Superior temporal gyrus (tissue), 1 donor: ENCODE measurements at regions not wholly inside any gene's neighbourhood (a gene's known extent, or its start where the extent isn't known, plus 50 kb on each side); places are given as distances from the start of the nearest gene placed in this dataset.
"Not testable (repeated sequence)": the region's sequence is repeated elsewhere in the genome, so short reads cannot be mapped to it uniquely, and the experiment has no call there.

Experiments used
- DNase-seq: peaks from one replicate; pipeline ENCODE4 v3.0.0-alpha.2; 2016; ENCODE audit errors: extremely low spot score

DNA sequence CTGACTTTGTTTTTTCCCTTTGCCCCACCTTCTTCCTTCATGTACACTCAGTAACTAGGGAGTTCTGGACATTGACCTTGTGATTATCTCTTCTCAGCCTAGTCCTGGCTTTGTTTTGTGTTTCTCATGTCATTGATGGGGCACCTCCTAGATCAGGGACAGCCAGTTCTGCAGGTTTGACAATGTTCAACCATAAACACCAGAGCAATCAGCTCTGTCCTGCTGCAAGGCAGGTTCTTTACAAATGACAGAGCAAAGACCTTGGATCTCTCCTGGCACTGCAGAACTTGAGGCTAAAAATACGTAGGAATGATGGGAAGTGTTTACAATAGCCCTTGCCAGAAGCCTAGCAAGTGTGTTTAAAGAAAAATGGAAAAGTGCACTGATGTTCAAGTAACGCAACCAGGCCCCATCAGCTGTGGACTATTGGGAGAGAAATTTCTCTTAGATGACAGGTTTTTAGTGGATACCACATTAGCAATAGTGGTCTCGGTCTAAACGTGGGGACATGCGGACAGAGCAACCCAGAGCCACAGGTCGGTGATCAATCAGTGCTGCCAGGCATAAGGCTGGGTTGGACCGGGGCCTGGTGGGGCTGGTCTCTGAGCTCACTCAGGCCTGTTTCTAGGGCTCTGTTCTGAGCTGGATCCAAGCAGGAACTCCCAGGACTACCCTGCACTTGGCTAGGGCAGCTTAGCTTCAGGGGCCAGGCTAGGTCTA, 76.8 kb downstream of the SOWAHC start:
- no peak for DNase-seq

DNA sequence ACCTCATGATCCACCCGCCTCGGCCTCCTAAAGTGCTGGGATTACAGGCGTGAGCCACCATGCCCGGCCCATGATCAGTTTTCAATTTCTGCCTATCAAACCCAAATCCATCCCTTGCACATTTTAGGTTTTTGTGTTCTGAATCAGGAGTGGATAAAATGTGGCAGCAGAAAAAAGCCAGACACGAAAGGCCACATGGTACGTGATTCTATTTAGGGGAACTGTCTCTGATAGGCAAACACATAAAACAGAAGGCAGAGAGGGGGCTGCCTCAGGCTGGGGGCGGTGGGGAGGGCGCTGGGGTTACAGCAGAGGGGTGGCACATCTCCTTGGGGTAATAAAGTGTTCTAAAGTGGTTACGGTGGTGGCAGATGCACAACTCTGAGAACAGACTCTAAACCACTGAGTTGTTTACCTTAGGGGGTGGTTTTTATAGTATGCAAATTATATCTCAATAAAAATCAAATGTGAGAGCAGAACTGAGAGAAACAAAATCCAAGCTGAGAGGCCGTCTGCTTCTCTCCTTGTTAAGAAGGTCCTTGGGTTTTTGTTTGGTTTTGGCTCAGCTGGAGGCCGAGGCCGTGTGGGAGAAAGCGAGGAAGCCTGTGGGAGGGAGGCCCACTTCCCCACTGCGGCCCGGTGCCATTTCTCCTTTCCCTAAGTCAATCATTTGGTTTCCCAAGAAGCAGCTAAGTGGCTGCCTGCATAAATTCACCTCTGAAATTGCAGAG, 78.0 kb downstream of the SOWAHC start:
- no peak for DNase-seq

DNA sequence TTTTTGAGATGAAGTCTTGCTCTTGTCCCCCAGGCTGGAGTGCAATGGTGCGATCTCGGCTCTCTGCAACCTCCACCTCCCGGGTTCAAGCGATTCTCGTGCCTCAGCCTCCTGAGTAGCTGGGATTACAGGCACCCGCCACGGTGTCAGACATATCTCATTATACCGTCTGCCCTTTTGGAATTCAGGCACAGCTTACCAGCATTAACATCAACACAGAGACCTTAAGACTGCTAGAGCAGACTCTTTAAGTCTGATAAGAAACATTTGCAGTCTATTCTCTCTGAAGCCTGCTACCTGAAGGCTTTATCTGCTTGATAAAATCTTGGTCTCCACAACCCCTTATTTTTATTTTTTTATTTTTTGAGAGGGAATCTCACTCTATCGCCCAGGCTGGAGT, 78.7 kb downstream of the SOWAHC start:
- not testable (repeated sequence) for DNase-seq

DNA sequence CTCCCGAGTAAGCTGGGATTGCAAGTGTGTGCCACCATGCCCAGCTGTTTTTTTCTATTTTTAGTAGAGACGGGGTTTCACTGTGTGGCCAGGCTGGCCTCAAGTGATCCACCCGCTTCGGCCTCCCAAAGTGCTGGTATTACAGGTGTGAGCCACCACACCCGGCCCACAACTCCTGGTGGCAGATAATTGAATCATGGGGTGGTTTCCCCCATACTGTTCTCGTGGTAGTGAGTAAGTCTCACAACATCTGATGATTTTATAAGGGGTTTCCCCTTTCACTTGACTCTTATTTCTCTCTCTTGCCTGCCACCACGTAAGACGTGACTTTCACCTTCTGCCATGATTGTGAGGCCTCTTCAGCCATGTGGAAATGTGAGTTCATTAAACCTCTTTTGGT, 79.1 kb downstream of the SOWAHC start:
- not testable (repeated sequence) for DNase-seq

DNA sequence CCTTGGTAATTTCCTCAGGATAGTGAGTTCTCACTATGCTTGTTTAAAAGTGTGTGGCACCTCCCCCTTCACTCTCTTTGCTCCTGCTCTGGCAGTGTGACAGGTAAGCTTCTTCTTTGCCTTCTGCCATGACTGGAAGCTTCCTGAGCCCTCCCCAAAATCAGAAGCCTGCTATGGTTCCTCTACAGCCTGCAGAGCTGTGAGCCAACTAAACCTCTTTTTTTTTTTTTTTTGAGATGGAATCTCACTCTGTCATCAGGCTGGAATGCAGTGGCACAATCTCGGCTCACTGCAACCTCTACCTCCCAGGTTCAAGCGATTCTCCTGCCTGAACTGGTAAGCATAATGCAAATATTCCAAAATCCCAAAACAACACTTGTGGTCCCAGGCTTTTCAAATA, 80.0 kb downstream of the SOWAHC start:
- DNase-seq = no peak

DNA sequence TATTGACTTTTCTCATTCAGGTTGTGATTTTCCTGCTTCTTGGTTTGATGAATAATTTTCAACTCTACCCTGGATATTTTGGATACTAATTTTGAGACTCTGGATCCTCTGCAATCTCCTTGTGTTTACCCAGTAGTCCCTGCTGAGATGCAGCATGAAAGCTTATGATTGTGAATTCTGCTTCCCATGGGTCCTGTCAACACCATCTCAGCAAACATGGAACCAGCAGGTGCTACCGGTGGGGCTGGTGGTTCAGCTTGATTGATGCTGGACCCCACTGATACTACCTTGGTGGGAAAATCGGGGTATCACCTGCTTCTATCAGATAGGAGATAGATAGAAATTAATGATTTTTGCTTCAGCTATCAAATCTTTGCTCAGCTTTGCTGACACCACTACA, 81.1 kb downstream of the SOWAHC start:
- no peak for DNase-seq

DNA sequence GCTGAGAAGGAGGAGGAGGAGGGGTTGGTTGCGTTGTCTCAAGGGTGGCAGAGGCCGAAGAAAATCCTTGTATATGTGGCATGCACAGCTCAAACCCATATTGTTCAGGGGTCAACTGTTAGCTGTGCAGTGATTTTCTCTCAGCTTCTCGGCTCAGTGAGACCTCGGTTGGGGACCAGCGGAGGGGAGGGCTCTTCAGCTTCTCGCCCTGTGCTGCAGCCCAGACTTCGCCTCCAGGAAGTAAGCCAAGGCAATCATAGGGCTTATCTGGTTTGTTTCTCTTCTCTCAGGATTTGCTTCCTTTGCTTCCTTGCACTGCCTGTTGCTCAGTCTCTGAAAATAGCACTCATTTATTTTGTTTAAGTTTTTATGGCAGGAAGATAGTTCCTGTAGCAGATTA, 85.5 kb downstream of the SOWAHC start:
- DNase-seq = no peak

DNA sequence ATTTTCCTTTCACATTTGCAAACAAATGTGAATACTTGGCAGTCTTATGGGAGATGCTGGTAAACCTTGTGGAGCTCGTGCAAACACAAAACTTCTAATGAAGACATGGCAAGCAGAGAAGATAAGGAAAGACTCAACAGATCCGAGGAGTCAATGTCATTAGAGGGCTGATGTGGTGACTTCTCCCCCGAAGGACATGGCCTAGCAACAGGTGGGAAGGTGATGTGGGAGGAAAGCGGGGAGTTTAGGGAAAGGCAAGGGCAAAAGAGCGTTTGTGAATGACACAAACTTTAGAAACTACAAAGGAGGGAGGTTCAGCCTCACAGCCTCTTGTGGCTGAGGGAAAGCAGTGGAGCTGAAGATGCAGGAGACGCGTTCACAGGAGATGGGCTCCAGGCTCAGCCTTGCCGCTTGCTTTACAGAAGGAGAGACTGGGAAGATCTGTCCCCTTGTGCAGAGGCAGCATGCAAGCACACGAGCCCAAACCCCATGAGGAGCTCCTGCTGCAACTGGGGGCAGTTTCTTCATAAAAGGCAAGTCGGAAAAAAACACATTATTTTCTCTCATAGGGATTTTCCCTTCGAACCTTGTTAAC, 86.6 kb downstream of the SOWAHC start:
- no peak for DNase-seq

DNA sequence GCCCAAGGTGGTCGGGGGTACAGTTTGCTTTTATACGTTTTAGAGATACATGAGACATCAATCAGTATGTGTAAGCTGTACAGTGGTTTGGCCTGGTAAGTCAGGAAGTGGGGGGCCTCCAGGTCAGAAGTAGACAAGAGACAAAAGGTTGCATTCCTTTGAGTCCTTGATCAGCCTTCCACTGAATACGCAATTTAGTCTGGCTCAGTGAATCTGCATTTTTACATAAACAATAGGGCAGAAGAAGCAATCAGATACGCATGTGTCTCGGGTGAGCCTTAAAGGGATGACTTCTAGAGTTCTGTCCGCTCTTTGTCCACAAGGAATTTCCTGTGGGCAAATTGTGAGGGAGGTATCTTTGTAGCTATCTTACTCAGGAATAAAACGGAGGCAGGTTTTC, 87.2 kb downstream of the SOWAHC start:
- DNase-seq = no peak

DNA sequence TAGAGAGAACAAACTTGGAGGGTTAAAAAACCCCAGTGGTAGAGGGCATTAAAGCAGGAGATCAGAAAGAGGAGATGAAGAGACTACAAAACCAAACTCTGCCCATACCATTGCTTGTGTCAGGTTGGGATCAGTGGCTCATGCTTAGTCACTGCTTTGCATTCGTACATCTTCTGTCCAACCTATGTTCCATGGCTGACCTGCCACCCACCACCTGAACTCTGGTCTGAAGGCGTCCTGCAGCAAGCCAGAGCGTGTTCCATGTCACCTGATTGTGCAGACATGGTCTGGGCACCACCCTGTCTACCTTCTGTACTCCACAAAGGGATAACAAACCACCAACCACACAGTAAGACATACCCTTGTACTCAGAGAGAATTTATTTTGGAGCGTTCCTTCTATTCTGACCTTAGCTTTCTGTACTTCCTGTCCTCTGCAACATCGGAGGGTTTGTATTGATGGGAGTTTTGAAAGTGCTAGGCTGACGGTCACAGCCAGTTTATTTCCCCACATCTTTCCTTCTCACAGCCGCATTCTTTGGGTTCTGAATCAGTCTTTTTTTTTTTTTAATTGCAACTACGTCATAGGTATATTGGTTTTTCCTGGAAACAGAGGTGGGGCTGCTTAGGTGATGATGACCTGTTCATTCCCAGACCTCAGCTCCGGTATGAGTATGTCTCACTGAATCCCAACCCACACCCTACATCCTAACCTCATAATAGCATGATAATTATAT, 88.3 kb downstream of the SOWAHC start:
- no peak for DNase-seq

DNA sequence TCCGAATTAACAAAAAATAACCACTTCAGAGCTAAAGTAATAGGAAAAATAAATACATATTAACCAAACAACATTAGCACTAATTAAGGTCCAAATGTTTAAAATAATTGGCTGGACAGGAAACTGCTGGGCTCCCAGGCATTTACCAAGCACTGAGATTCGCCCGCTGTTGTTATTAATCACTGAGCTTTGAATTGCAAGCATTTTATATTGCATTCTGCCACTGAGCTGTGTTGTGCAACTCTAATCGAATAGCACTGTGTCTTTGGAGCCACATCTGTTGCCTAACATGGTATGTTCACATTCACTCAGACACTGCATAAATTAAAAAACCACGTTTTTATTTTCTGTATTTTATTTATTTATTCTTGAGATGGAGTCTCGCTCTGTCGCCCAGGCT, 88.9 kb downstream of the SOWAHC start:
- no peak for DNase-seq

DNA sequence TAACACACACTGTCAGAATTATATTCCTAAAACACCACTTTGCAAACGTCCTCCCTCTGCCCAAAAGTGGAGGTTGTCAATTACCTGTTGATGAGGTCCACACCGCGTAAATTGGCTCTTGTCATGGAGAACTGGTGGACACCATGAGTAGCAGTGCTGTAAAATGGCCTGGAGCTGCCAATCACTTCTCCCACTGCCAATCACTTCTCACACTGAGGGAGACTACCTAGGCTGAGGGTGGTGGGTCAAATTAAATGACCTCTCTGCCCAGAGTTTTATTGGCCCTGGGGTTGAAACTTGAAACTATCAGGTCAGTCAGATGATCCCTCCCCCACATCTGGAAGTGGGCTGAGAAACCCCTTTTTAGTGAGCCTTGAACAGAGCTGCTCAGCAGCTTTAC, 89.6 kb downstream of the SOWAHC start:
- no peak for DNase-seq

DNA sequence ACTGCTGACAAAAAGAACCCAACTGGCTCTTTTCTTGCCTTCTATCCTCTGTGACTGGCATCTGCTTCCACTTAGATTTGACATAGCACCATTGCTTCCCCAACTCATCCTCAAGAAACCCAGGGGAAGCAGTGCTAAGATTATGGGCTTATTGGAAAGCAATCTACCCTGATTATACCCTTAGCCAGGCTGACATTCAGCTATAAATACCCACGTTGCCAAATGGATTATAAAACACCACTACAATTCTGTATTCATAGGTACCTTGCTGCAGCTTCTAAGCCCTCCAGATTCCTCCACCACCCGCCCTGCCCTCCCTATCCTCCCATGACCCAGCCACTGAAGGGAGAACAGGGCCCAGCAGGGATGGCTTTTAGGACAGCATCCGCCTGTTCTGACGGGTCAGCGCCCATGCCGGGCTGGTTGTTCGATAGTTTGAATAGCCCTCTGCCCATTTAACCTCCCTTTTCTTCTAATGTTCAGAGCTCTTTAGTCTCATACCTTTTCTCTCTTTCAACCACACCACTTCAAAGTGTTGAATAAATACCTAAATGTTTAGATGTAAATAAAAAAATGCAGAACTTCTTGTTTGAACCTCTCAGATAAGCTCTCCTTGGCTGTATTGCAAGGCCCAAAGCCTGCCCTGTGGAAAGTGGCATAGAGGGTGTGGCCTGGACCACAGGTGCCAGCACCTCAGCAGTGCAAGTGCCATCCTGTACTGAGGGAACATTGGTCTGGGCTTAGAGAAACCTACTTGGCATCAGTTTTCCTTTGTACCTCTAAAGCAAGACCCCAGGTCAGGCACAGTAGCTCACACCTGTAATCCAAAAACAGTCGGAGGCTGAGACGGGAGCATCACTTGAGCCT, 86.6 kb upstream of the RGPD5 start:
- no peak for DNase-seq

DNA sequence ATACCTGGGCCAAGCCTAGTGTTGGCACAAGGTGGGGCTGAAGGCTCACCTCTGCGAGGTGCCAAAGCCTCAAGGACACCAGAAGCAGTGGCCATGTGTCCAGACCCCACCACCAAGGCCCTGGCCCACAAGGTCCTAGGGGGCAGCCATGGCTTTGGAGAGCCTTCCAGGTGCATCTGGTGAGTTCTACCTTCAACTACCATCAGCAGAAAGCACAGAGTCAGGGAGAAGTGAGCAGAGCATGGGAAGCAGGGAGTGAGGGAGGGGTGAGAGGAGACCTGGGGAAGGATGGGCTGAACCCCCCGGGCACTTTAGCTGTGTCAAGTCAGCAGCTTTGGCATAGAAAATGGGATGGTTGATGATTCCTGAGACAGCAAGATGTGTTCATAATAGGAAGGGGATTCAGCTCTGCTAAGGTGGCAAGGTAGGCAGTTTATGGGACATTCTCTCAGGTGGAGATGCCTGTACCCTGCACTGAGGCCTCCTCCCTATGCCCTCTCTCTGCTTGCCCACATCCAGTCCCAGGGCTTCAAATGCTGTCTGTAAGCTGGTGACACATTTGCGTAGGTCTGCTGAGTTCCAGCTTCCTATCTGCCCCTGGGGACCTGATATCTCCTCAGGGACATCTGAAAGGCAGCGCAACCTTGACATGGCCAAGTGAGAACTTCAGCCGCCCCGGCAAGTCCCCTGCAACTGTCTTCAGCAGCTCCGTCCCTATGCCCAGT, 83.4 kb upstream of the RGPD5 start:
- no peak for DNase-seq

DNA sequence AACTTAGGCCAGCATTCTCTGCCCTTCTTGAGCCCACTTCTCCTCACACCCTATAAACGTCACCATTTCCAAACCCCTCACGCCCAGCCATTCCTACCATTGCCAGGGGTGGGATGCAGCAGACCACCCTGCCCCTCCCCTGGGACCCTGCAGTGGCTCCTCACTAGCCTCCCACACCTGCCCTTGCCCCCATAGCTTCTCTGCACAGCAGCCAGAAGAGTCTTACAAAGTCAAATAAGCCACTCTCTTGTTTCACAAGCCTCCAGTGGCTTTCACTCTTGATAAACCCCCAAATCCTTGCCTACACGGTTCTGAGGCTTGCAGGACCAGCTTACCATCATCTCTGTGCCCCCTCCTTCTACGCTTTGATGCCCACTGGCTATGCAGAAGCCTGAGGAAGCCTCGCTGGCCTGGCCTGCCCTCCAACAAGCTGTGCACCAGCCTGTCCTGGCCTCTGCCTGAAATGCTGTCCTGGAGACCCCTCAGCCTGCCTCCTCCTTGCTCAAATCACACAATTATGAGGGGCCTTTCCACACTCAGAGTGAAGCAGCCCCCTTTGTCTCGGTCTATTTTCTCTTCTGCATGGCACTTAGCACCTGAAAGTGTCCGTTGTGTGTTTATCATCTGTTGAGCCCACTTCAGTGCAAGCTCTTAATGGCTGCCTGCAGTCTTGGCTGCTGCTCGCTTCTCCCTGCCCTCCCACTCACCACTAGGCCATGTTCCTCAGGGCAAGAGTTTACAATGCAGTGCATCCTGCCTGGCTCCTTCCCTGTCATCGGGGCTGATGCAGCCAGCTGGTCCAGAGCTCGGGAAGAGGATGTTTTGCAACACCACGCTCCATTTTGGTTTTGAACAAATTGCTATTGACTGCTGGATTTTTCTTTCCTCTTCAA, 82.6 kb upstream of the RGPD5 start:
- no peak for DNase-seq

DNA sequence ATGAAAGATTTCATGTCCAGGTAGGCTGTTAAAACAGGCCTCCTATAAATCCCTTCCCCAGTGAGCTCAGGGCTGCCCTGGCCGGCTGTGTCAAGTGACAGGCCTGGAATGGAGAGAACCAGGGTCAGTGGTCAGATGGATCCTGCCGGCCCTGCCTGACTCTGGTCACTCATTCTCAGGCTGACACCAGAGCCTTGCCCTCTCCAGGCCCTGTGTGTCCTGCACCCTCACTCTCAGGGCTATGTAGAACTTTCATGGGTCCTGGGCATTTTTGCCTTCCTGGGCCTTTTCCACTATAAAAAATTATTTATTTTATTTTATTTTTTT, 82.0 kb upstream of the RGPD5 start:
- DNase-seq = no peak

DNA sequence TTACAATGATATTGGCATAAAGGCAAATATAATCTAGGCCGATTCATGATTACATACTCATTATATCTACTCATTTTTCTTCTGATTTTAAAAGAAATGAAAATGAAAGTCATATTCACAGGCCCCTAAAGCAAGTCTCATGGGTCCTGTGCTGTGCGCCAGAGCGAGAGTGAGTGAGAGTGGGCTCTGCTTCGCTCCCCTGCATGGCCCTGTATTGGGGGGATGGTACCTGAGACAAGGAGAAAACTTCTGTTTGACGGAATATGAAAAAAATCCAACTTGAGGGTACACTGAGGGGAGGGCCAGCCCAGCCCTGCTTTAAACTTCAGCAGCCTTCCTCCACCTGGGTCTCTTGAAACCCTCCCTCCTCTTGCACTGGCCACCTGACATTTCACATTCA, 81.4 kb upstream of the RGPD5 start:
- DNase-seq = no peak

DNA sequence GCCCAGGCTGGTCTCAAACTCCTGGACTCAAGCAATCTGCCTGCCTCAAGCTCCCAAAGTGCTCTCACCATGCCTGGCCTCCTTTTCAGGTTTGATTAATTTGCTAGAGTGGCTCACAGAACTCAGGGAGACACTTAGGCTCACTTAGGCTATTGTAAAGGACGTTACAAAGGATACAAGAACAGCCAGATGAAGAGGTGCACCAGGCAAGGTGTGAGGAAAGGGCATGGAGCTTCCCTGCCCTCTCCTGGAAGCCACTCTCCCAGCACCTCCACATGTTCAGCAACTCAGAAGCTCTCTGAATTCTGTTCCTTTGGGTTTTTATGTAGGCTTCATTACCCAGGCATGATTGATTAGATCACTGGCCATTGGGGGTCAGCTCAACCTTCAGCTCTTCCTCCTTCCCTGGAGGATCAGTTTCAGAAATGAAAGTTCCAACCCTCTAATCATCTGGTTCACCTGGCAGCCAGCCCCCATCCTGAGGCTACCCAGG, 78.7 kb upstream of the RGPD5 start:
- no peak for DNase-seq

DNA sequence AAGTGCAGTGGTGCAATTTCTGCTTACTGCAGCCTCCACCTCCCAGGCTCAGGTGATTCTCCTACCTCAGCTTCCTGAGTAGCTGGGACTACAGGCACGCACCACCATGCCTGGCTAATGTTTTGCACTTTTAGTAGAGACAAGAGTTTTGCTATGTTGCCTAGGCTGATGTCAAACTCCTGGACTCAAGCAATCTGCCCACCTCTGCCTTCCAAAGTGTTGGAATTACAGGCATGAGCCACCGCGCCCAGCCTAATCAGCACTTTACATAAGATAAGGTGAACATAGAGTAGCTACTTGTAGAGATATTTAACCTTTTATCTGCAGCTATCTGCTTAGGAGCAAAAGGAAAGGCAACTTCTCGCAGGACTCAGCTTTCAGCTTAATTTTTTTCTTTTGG, 77.5 kb upstream of the RGPD5 start:
- DNase-seq = not testable (repeated sequence)

DNA sequence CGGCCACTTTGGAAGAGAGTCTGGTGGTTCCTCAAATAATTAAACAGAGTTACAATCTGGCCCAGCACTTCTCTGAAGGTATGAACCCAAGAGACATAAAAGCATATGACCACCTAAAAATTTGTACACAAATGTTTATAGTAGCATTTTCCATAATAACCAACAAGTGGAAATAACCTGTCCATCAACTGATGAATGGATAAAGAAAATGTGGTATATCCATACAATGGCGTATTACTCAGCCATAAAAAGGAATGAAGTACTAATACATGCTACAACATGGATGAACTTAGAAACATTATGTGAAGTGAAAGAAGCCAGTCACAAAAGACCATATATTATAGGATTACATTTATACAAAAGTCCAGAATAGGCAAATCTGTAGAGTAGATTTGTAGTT, 76.0 kb upstream of the RGPD5 start:
- no peak for DNase-seq
